Nephron (organoid): ENCODE measurements at regions not wholly inside any gene's neighbourhood (a gene's known extent, or its start where the extent isn't known, plus 50 kb on each side); places are given as distances from the start of the nearest gene placed in this dataset.

Source experiments
- H3K27ac Mint-ChIP-seq, 3 experiments: 2 replicates each; pipeline ENCODE4 v1.8.0; 2020; ENCODE audit warnings: mixed read lengths in 3 of 3, mild to moderate bottlenecking in 2 of 3, moderate library complexity in 1 of 3
- H3K27me3 Mint-ChIP-seq: 2 replicates; pipeline ENCODE4 v1.8.0; 2021; ENCODE audit warnings: low read depth, mild to moderate bottlenecking, moderate library complexity, mixed read lengths
- H3K36me3 Mint-ChIP-seq: 2 replicates; pipeline ENCODE4 v1.8.0; 2020; ENCODE audit warnings: low read depth, mixed read lengths
- H3K4me1 Mint-ChIP-seq: 2 replicates; pipeline ENCODE4 v1.8.0; 2020; ENCODE audit warnings: mixed read lengths
- H3K4me3 Mint-ChIP-seq, 3 experiments: 2 replicates each; pipeline ENCODE4 v1.8.0; 2020; ENCODE audit warnings: mild to moderate bottlenecking in 3 of 3, mixed read lengths in 3 of 3, moderate library complexity in 2 of 3
- H3K9me3 Mint-ChIP-seq: 2 replicates; pipeline ENCODE4 v1.8.0; 2020; ENCODE audit warnings: mixed read lengths
- TF ChIP-seq, protein P1 (sequence below), 3 experiments: fragments of 200-600 bp; sonication (generic); IDR thresholded peaks; one replicate each; pipeline ENCODE4 v1.5.0; 2021; ENCODE audit warnings: antibody characterized with exemption in 3 of 3; ENCODE audit not compliant: unreplicated experiment in 3 of 3

DNA sequence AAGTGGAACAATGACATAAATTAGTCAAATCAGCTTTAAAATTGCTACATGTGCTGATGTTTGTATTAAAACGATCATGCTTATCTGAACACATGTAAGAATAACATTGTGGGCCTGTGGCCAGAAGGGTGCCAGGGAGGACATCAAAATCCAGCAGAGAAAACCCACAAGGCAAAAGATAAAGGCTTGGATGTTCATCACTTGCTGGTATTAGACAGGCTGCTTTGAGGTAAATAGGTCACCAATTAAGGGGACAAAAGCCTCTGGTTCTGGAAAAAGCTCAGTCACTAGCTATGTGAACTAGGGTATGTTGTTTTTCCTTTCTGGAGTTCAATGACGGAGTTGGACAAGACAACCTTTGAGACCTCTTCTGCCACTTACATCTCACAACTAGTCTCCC, 74.4 kb upstream of the TMEM108 start:
- no peaks in the 10 kb centered on the region for H3K9me3 Mint-ChIP-seq
- H3K27me3 Mint-ChIP-seq, result no peaks in the 10 kb centered on the region
- no peaks in the 10 kb centered on the region for H3K36me3 Mint-ChIP-seq
- H3K4me3 Mint-ChIP-seq, result no peak overlapping the region
- H3K4me1 Mint-ChIP-seq, result peaks cover 13% of the 10 kb centered on the region
- TF ChIP-seq, protein P1, sequence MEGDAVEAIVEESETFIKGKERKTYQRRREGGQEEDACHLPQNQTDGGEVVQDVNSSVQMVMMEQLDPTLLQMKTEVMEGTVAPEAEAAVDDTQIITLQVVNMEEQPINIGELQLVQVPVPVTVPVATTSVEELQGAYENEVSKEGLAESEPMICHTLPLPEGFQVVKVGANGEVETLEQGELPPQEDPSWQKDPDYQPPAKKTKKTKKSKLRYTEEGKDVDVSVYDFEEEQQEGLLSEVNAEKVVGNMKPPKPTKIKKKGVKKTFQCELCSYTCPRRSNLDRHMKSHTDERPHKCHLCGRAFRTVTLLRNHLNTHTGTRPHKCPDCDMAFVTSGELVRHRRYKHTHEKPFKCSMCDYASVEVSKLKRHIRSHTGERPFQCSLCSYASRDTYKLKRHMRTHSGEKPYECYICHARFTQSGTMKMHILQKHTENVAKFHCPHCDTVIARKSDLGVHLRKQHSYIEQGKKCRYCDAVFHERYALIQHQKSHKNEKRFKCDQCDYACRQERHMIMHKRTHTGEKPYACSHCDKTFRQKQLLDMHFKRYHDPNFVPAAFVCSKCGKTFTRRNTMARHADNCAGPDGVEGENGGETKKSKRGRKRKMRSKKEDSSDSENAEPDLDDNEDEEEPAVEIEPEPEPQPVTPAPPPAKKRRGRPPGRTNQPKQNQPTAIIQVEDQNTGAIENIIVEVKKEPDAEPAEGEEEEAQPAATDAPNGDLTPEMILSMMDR (IDR thresholded peaks at IDR 0.05; ENCODE audit: unreplicated experiment in 3 of 3), result no peak
- no peak overlapping the region for H3K27ac Mint-ChIP-seq

DNA sequence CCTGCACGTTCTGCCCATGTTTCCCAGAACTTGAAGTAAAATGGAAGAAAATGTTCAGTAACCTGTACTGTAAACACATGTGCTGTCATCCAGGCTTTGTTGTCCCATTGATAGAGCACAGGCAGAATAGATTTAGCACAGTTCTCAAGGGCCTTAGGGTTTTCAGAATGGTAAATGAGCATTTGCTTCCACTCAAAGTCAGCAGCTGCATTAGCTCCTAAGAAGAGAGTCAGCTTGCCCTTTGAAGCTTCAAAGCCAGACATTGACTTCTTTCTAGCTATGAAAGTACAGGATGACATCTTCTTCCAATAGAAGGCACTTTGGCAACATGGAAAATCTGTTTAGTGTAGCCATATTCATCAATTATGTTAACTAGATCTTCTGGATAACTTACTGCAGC, 76.2 kb upstream of the TMEM108 start:
- no peak overlapping the region for H3K4me3 Mint-ChIP-seq
- peaks cover 13% of the 10 kb centered on the region for H3K4me1 Mint-ChIP-seq
- no peak overlapping the region for H3K27ac Mint-ChIP-seq
- H3K27me3 Mint-ChIP-seq, result peaks cover 5% of the 10 kb centered on the region
- H3K36me3 Mint-ChIP-seq, result no peaks in the 10 kb centered on the region
- TF ChIP-seq, protein P1 (IDR thresholded peaks at IDR 0.05; ENCODE audit: unreplicated experiment in 3 of 3), result no peak
- no peaks in the 10 kb centered on the region for H3K9me3 Mint-ChIP-seq

DNA sequence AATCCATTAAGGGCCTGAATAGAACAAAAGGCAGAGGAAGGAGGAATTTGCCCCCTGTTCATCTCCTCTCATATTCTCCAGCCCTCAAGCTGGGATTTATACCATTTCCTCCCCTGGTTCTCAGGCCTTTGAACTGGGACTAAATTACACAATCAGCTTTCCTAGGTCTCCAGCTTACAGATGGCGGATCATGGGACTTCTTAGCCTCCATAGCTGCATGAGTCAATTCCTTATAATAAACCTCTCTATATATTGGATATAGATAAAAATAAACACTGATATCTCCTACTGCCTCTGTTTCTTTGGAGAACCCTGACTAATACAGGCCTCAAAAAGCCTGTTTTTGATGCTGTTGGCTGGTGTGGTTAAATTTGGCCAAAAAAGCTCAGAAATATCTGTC, 84.5 kb upstream of the TMEM108 start:
- Mint-ChIP-seq H3K27me3 (peaks cover 5% of the 10 kb centered on the region), H3K4me1 (no peaks in the 10 kb centered on the region), H3K27ac (no peak overlapping the region), H3K36me3 (no peaks in the 10 kb centered on the region), H3K9me3 (peaks cover 2% of the 10 kb centered on the region), H3K4me3 (no peak overlapping the region)
- TF ChIP-seq, protein P1 (IDR thresholded peaks at IDR 0.05; ENCODE audit: unreplicated experiment in 3 of 3), result no peak

DNA sequence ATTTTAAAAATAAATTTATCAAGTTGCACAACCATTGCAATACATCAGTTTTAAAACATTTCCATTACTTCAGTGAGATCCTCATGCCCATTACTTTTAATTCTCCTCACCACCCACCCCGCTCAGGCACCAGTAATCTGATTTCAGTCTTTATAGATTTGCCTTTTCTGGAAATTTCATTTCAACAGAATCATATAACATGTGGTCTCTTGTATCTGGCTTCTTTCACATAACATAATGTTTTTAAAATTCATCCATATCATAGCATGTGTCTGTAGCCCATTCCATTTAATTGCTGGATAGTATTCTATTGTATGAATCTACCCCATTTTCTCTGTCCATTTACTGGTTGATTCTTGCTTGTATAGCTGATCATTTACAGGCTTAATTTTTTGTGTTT, 110.3 kb upstream of the TMEM108 start:
- peaks cover 4% of the 10 kb centered on the region for H3K27me3 Mint-ChIP-seq
- TF ChIP-seq, protein P1 (IDR thresholded peaks at IDR 0.05; ENCODE audit: unreplicated experiment in 3 of 3), result no peak
- no peak overlapping the region for H3K4me3 Mint-ChIP-seq
- no peaks in the 10 kb centered on the region for H3K4me1 Mint-ChIP-seq
- H3K36me3 Mint-ChIP-seq, result no peaks in the 10 kb centered on the region
- no peaks in the 10 kb centered on the region for H3K9me3 Mint-ChIP-seq
- no peak overlapping the region for H3K27ac Mint-ChIP-seq

DNA sequence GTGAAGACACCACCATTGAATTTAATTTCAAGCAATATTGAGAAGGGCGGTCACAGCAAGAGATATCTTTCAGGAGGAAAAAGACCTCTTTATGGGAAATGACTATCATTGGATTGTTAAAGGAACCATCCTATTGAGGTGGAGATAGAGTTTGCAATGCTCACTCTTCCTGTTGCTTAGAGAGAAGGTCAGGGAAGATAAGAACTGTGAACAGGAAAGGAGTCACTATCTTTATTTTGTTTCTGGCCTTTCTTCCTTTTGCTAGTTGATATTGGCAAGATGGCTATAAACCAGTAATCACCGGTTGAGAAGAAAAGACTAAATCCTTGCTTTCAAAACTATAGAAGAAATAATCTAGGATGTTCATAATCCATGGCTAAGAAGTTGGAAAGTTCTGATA, 112.1 kb upstream of the TMEM108 start:
- Mint-ChIP-seq H3K36me3 (no peaks in the 10 kb centered on the region), H3K27ac (no peak overlapping the region), H3K27me3 (no peaks in the 10 kb centered on the region), H3K4me1 (no peaks in the 10 kb centered on the region), H3K9me3 (no peaks in the 10 kb centered on the region), H3K4me3 (no peak overlapping the region)
- TF ChIP-seq, protein P1 (IDR thresholded peaks at IDR 0.05; ENCODE audit: unreplicated experiment in 3 of 3), result no peak

DNA sequence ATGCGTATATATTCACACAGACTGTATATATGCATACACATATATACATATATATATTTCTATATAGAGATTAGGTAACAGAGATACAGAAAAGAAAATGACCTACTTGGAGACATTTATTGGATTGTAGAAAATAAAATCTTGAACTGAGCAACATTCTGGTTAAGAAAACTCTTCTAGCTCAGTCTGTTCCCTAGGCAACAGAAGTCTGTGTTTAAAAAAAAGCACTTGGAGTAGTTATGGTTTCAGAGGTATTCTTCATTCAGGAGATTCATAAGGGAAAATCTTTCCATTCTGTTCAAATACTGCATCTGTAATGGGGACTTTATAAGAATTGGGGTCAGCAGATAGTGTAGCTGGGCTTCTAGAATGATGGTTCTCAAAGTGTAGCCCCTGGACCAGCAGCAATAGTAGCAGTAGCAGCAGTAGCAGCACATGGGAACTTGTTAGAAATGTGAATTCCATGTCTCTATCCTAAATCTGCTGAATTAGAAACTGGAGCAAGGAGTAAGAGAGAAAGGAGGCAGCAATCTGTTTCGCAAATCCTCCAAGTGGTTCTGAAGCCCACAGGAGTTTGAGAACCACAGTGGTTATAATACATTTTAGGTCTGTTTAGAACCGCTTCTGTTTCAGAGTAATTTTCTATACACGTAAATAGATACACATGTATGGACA, 112.8 kb upstream of the TMEM108 start:
- no peaks in the 10 kb centered on the region for H3K4me1 Mint-ChIP-seq
- TF ChIP-seq, protein P1 (IDR thresholded peaks at IDR 0.05; ENCODE audit: unreplicated experiment in 3 of 3), result no peak
- H3K36me3 Mint-ChIP-seq, result no peaks in the 10 kb centered on the region
- H3K4me3 Mint-ChIP-seq, result no peak overlapping the region
- no peak overlapping the region for H3K27ac Mint-ChIP-seq
- no peaks in the 10 kb centered on the region for H3K27me3 Mint-ChIP-seq
- no peaks in the 10 kb centered on the region for H3K9me3 Mint-ChIP-seq
